Mesodermal cell (in vitro differentiated cells): ENCODE measurements at regions not wholly inside any gene's neighbourhood (a gene's known extent, or its start where the extent isn't known, plus 50 kb on each side); places are given as distances from the start of the nearest gene placed in this dataset.
"Not testable (repeated sequence)": the region's sequence is repeated elsewhere in the genome, so short reads cannot be mapped to it uniquely, and the experiment has no call there.

ENCODE experiments used
- H3K27ac ChIP-seq: 2 replicates; pipeline ENCODE4 v1.7.0; 2013; ENCODE audit warnings: mild to moderate bottlenecking, low read depth, low read length, moderate library complexity; ENCODE audit not compliant: severe bottlenecking
- H3K36me3 ChIP-seq: 2 replicates; pipeline ENCODE4 v1.7.1; 2013; ENCODE audit warnings: mild to moderate bottlenecking, low read length, moderate library complexity; ENCODE audit not compliant: control insufficient read depth, insufficient read depth
- H3K4me1 ChIP-seq: one replicate; pipeline ENCODE4 v1.7.1; 2013; ENCODE audit warnings: mild to moderate bottlenecking, low read length; ENCODE audit not compliant: insufficient read depth, control insufficient read depth, poor library complexity, severe bottlenecking
- H3K4me3 ChIP-seq: 2 replicates; pipeline ENCODE4 v1.7.0; 2013; ENCODE audit warnings: low read length, control low read depth, mild to moderate bottlenecking; ENCODE audit not compliant: insufficient read depth, poor library complexity, severe bottlenecking; ENCODE audit errors: extremely low read depth
- H3K9me3 ChIP-seq: 2 replicates; pipeline ENCODE4 v1.7.1; 2013; ENCODE audit warnings: mild to moderate bottlenecking, low read length, moderate library complexity; ENCODE audit not compliant: control insufficient read depth
- WGBS, 2 experiments: methylation state at CpG; one replicate each; pipeline ENCODE4 v1.1.5; 2013; ENCODE audit warnings: missing lambda C conversion rate in 2 of 2; ENCODE audit not compliant: insufficient coverage in 2 of 2; 5-methylcytosine and 5-hydroxymethylcytosine counted together

DNA sequence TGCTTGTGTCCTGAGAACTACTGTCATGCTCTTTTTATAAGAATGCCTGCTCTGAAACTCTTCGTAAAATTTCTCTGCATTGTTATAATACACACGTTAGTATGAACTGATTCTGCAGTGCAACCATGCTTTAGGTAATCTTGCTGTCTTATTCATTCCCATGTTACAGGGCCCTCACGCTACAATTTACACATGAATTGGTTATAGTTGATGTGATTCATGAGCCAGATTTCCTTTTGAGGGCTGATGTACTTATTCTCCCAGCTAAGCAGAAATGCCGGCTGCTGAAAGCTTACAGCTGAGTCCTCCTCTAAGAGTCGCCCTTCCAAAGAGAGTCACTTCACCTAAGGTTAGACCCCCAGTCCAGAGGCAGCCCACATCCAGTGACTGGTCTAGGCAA is 233.5 kb upstream of the PCSK5 start:
- 75 to 77% methylated on average over 2 of the region's 5 CpGs for WGBS, 2 experiments
- Histone ChIP-seq H3K27ac (no peak overlapping the region), H3K36me3 (no peaks in the 10 kb centered on the region), H3K4me1 (peaks cover 10% of the 10 kb centered on the region), H3K4me3 (no peak overlapping the region), H3K9me3 (no peaks in the 10 kb centered on the region)

DNA sequence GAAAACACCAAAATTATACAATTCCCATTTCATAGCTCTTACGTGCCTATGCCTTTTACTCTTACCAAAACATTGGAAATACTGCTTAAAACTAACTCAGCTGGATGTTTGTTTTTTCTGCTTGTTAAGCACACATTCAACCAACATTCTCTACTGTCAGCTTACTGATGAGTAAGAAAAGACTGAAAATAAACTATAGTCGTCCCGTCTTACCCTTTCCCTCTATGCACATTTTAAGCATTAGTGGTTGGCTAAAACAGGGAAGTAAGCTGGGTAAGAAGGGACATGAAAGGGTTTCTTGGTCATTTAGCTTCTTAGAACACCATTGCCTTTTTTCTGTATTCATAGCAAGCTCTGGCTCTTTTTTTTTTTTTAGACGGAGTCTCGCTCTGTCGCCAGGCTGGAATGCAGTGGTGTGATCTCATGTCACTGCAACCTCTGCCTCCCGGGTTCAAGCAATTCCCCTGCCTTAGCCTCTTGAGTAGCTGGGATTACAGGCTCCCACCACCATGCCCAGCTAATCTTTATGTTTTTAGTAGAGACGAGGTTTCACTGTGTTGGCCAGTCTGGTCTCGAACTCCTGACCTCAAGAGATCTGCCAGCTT is 232.1 kb upstream of the PCSK5 start:
- 67 to 92% methylated on average over 4 to 5 of the region's 9 CpGs for WGBS, 2 experiments
- H3K27ac ChIP-seq, result peak overlapping the region; percentile 79
- H3K9me3 ChIP-seq, result no peaks in the 10 kb centered on the region
- no peaks in the 10 kb centered on the region for H3K36me3 ChIP-seq
- peaks cover 10% of the 10 kb centered on the region for H3K4me1 ChIP-seq
- H3K4me3 ChIP-seq, result no peak overlapping the region

DNA sequence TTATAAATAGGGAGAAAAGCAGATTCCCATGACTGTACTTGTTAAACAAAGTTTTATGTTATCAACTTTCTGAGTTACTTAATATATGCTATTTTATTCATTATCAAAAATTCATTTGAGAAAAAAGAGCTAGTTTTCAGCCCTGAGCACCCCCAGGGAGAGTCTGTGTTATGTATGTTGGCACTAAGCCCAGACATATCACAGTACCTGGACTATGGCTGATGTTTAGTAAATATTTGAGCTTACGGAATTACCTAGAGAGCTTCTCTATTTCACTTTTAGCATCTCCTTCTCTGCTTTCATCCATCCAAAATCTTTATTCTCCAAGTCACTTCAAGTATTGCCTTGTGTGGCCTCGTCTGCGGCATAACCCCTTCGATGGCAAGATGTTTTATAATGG is 225.9 kb upstream of the PCSK5 start:
- Histone ChIP-seq H3K27ac (no peak overlapping the region), H3K36me3 (no peaks in the 10 kb centered on the region), H3K4me3 (no peak overlapping the region), H3K4me1 (no peaks in the 10 kb centered on the region), H3K9me3 (no peaks in the 10 kb centered on the region)
- no CpG with 5 or more reads among the region's 4 CpGs for WGBS, 2 experiments

DNA sequence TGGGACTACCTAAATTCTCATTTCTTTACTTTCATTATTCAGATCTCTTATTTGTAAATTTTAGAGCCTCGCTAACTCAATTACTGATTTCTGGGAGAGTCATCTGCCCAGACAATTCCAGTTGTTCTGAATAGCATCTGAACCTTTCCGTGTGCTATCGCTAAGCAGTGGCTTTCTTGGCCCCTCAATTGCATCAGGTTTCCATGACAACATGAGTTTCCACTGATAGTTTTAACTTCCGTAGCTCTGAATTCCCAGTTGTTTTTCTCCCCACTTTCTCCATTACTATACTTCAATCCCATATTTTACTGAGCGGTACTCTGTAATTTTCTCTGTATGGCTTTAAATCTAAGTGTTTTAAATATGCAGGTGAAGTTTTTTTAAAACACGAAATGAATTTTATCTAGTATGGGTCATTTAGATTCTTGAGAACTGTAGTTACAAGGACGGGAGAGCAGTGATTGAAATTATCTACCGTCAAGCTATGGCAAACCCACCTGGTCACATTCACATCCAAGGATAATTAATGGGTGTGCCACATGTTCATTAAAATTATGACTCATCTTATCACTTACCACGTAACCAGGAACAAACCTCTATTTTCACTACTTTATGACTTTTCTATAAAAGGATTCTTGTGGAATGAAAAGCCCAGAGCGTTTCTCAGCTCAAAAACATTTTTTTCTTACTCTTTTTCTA is 223.5 kb upstream of the PCSK5 start:
- Histone ChIP-seq H3K9me3 (no peaks in the 10 kb centered on the region), H3K36me3 (no peaks in the 10 kb centered on the region), H3K27ac (no peak overlapping the region), H3K4me1 (no peaks in the 10 kb centered on the region), H3K4me3 (no peak overlapping the region)
- WGBS, 2 experiments, result 79 to 92% methylated on average over 4 to 5 of the region's 10 CpGs

DNA sequence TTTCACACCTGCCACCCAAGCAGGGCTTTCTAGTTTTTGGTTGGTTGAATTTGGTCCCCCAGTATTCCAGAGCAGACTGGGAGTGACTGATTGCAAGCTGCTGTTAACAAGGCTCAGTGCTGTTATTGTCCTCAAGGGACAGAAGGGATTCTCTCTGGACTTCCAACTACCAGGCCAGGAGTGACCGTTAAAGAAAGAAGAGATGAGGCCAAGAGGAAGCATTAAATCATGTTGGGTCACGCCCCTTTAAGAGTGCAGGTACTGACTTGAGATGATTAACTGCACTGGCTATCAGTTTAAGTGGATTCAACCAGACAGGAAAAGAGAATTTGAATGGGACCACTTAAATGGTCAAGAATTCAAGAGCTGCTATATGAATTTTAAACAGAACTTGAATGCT is 220.8 kb upstream of the PCSK5 start:
- WGBS, 2 experiments, result 76 to 79% methylated on average over 2 of the region's 2 CpGs
- H3K27ac ChIP-seq, result no peak overlapping the region
- H3K9me3 ChIP-seq, result peaks cover 4% of the 10 kb centered on the region
- H3K4me1 ChIP-seq, result no peaks in the 10 kb centered on the region
- H3K4me3 ChIP-seq, result no peak overlapping the region
- no peaks in the 10 kb centered on the region for H3K36me3 ChIP-seq

DNA sequence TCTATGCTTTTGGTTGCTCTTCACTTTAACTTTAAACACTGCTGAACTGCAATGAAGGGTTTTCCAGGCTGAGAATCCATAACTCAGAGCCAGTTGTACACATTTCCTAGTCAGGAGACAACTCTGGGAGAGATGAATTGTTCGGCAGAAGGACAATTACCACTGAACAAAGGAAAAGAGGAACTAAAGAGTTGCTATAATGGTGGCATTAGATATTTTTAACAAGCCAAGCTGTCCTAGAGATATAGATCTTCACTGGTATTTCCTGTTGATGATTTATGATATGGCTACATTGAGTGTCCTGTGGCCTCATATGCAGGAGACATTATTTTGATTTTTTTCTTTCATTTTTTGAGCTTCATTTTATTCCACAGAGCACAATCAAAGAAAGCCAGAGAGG is 219.1 kb upstream of the PCSK5 start:
- 100% methylated on average over 1 of the region's 1 CpG for WGBS, 2 experiments
- H3K4me1 ChIP-seq, result no peaks in the 10 kb centered on the region
- no peaks in the 10 kb centered on the region for H3K36me3 ChIP-seq
- H3K27ac ChIP-seq, result no peak overlapping the region
- peaks cover 4% of the 10 kb centered on the region for H3K9me3 ChIP-seq
- H3K4me3 ChIP-seq, result no peak overlapping the region

DNA sequence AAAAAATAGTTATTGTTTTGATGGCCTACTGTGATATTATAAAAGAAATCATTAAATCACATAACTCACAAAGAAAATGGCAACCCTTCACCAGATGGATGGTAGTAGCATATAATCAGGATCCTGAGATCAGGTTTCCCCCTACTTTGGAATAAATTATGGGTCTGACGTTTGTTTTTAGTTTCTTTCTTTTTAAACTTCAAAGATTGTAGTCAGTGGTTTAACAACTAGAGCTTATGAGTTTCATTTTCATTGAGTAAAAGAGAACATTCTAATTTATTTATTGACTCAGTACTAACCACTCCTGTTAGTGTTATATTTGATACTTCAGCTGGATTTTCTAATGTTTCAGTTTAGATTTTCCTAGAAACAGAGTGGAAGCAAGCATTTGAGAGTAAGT is 218.0 kb upstream of the PCSK5 start:
- Histone ChIP-seq H3K4me3 (no peak overlapping the region), H3K9me3 (peaks cover 4% of the 10 kb centered on the region), H3K36me3 (no peaks in the 10 kb centered on the region), H3K4me1 (no peaks in the 10 kb centered on the region), H3K27ac (no peak overlapping the region)
- no CpG with 5 or more reads among the region's 1 CpG for WGBS, 2 experiments

DNA sequence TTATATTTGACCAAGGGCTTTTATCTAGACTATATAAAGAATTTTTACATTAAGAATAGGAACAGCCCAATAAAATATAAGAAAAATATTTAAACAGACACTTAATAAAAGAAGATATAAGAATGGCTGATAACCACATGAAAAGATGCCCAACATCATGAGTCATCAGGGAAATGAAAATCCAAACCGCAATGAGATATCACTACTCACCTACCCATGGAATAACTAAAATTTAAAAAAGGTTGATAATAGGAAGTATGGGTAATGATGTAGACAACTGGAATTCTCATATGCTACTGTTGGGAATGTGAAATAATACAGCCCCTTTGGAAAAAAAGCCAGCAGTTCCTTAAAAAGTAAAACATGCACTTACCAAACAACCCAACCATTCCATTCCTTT is 206.9 kb upstream of the PCSK5 start:
- Histone ChIP-seq H3K4me3 (no peak overlapping the region), H3K27ac (no peak overlapping the region), H3K36me3 (no peaks in the 10 kb centered on the region), H3K9me3 (no peaks in the 10 kb centered on the region), H3K4me1 (no peaks in the 10 kb centered on the region)
- no CpG with 5 or more reads among the region's 1 CpG for WGBS, 2 experiments

DNA sequence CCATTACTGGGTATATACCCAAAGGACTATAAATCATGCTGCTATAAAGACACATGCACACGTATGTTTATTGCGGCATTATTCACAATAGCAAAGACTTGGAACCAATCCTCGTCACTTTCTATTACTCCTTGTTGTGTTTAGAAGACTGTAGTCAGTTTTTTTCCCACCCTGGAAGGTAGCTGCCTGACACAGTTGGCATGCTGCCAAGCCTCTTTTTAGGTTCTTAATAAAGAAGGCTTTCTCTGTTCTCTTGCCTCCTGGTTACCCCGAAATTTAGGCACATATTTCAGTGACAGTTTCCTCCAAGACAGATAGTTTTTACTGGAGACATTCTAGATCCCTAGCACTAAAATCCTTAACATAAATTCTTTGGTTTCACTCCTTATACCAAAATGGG is 205.4 kb upstream of the PCSK5 start:
- H3K4me1 ChIP-seq, result no peaks in the 10 kb centered on the region
- H3K36me3 ChIP-seq, result no peaks in the 10 kb centered on the region
- 80 to 100% methylated on average over 1 to 3 of the region's 4 CpGs for WGBS, 2 experiments
- no peak overlapping the region for H3K4me3 ChIP-seq
- H3K9me3 ChIP-seq, result no peaks in the 10 kb centered on the region
- no peak overlapping the region for H3K27ac ChIP-seq

DNA sequence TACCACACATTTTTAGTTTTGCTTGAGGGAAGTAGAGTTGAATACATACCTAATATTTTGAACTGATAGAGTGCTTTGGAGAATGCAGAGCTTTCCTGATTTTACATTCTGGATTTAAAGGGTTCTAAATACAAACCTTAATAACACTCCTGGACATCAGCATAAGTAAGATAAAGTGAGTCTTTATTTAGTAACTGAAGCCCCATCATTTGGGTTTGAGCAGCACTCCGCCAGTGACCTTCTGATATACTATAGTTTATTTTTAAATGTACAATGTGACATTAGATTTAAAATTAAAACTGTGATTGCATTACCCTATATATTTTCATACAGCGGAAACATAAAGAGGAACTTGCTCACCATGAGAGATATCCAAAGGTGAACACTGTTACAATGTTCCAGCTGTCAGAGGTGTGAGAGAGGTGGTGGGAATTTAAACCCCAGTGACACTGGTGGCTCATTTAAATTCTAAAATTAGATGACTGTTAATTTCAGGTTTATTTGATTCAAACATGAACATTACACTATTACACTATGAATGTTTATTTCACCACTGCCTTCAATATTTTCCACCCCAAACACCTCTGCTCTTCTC is 203.0 kb upstream of the PCSK5 start:
- no CpG with 5 or more reads among the region's 2 CpGs for WGBS, 2 experiments
- Histone ChIP-seq H3K4me1 (no peaks in the 10 kb centered on the region), H3K9me3 (no peaks in the 10 kb centered on the region), H3K4me3 (no peak overlapping the region), H3K36me3 (no peaks in the 10 kb centered on the region), H3K27ac (no peak overlapping the region)

DNA sequence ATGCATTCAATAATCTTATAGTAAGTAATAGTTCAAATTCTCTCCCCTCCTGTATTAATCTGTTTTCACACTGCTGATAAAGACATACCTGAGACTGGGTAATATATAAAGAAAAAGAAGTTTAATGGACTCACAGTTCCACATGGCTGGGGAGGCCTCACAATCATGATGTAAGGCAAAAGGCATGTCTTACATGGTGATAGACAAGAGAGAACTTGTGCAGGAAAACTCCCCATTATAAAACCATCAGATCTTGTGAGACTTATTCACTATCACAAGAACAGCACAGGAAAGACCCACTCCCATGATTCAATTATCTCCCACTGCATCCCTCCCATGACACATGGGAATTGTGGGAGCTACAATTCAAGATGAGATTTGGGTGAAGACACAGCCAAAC is 199.9 kb upstream of the PCSK5 start:
- H3K27ac ChIP-seq, H3K4me3 ChIP-seq, H3K4me1 ChIP-seq, H3K36me3 ChIP-seq, H3K9me3 ChIP-seq: not testable (repeated sequence)
